ENCODE measurements at regions not wholly inside any gene's neighbourhood (a gene's known extent, or its start where the extent isn't known, plus 50 kb on each side); places are given as distances from the start of the nearest gene placed in this dataset.

DNA sequence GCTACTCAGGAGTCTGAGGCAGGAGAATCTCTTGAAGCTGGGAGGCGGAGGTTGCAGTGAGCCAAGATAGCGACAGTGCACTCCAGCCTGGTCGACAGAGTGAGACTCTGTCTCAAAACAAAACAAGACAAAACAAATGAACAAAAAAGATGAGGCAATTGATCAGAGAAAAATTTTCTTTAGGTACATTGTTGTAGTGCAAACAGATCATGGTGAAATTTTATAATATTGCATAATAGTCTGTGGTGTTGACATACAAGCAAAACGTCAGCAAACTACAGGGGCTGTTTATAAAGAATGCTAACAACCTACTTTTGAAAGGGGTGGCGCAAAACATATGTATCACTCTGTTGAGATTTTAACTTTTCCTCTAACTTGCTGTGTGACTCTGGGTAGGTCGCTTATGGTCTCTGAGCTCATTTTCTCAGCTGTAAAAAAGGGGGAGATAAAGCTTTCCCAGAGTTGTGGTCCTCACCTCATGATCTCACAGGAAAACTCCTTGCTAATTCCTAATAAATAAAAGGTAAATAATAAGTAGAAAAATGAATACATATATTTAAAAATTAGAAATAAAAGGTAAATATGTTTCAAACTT, 64.8 kb upstream of the NUP160 start:
- TF ChIP-seq, protein P1, sequence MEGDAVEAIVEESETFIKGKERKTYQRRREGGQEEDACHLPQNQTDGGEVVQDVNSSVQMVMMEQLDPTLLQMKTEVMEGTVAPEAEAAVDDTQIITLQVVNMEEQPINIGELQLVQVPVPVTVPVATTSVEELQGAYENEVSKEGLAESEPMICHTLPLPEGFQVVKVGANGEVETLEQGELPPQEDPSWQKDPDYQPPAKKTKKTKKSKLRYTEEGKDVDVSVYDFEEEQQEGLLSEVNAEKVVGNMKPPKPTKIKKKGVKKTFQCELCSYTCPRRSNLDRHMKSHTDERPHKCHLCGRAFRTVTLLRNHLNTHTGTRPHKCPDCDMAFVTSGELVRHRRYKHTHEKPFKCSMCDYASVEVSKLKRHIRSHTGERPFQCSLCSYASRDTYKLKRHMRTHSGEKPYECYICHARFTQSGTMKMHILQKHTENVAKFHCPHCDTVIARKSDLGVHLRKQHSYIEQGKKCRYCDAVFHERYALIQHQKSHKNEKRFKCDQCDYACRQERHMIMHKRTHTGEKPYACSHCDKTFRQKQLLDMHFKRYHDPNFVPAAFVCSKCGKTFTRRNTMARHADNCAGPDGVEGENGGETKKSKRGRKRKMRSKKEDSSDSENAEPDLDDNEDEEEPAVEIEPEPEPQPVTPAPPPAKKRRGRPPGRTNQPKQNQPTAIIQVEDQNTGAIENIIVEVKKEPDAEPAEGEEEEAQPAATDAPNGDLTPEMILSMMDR (IDR thresholded peaks at IDR 0.05) = no peak
- TF ChIP-seq RAD21 (IDR thresholded peaks at IDR 0.05; ENCODE audit: low read length) (no peak), YY1 (IDR thresholded peaks at IDR 0.05; ENCODE audit: low read depth) (no peak), SMC3 (IDR thresholded peaks at IDR 0.05; ENCODE audit: low read depth, low read length) (no peak), EZH2phosphoT487 (IDR thresholded peaks at IDR 0.05; ENCODE audit: borderline replicate concordance, low read depth) (no peak)
- TF ChIP-seq, protein P2, sequence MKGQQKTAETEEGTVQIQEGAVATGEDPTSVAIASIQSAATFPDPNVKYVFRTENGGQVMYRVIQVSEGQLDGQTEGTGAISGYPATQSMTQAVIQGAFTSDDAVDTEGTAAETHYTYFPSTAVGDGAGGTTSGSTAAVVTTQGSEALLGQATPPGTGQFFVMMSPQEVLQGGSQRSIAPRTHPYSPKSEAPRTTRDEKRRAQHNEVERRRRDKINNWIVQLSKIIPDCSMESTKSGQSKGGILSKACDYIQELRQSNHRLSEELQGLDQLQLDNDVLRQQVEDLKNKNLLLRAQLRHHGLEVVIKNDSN (IDR thresholded peaks at IDR 0.05; ENCODE audit: borderline replicate concordance, low read depth) = no peak
